ENCODE measurements at regions not wholly inside any gene's neighbourhood (a gene's known extent, or its start where the extent isn't known, plus 50 kb on each side); places are given as distances from the start of the nearest gene placed in this dataset.
"Not testable (repeated sequence)": the region's sequence is repeated elsewhere in the genome, so short reads cannot be mapped to it uniquely, and the experiment has no call there.

DNA sequence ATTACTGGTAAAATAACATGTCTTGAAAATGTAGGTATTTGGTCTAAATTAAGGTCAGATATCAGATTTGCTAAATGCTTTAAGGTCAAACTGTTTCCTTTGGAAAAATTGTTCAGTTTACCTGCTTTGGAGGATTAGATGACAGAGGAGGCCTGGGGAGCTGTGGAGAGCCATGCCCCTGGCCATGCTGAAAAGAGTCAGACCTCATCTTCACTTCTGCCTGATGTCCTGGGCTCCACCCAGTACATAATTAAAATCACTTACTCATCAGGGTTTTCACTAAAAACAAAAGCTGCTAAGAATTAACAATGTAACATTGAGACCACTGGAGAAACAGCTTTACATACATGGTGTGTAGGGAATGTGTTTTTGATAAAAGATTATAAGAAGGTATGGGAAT lies 60.8 kb upstream of the UNC93A start:
- no peak for DNase-seq (ENCODE audit: low spot score)

DNA sequence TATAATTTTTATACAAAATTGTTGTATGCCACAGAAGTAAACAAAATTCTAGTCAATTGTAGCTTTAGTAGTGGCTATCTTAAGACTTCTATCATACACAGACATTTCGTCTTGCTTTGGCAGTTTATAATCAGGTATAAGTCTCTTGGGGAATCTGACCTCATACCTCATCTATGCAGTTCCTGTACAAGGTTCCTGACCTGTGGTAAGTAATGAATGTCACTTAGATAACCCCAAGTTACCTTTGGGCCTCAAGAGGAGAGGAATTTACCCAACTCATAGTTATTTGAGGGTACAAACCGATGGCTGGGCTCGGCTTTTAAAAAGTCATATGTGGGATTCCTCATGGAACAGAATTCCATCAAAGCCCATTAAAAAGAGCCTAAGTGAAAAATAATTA lies 58.8 kb upstream of the UNC93A start:
- DNase-seq (ENCODE audit: low spot score), result no peak

- DNase-seq (ENCODE audit: low spot score), result no peak
Measured at GRCh38 chr6:167233490-167233889, 57.6 kb upstream of the UNC93A start.

GRCh38 chr6:167234576-167234975 lies 56.5 kb upstream of the UNC93A start:
- DNase-seq (ENCODE audit: low spot score), result not testable (repeated sequence)

- no peak for DNase-seq (ENCODE audit: low spot score)
Measured at GRCh38 chr6:167235005-167235404, 56.1 kb upstream of the UNC93A start.

DNA sequence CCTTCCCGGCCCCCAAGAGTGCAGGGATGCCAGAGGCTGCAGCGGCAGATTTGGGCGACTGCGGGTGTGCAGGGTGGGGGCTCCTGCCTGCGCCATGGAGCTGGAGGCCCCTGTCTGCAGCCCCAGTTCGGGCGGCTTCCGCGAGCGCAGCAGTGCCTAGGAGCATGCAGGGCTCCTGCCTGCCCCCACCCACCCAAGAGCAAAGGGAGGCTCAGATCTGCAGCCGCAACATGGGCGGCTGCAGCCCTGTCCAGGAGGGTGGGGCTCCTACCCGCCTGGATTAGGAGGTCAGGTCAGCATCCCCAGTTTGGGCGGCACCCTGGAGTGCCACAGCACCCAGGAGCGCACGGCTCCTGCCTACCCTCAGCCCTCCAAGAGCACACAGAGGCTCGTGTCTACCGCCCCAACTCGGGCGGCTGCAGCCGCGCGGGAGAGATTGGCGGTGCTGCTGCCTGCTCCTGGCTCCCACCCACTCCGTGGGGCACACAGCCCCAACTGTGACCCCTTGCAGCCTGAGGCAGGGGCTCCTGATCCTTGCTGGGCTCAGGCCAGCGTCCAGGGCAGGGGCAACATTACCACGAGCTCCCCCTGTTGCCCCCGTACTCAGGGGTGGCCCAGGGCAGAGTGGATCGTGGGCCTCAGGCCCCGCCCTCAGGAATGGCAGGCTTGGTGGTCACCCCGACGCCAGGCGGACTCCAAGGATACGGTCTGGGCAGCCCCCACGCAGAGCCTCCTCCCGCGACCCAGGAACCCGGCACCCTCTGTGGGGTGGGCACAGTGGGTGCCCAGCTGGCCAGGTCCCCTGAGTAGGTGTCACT lies 55.5 kb upstream of the UNC93A start:
- DNase-seq (ENCODE audit: low spot score), result no peak

- no peak for DNase-seq (ENCODE audit: low spot score)
Measured at GRCh38 chr6:167236239-167236571, 54.9 kb upstream of the UNC93A start.

- DNase-seq (ENCODE audit: low spot score), result no peak
Measured at GRCh38 chr6:167237438-167238145, 53.5 kb upstream of the UNC93A start.

GRCh38 chr6:167238146-167238693 lies 52.9 kb upstream of the UNC93A start:
- peak; percentile 58 for DNase-seq (ENCODE audit: low spot score)

- peak; percentile 68 for DNase-seq (ENCODE audit: low spot score)
Measured at GRCh38 chr6:167238694-167239467, 52.2 kb upstream of the UNC93A start.

GRCh38 chr6:167239470-167239869 lies 51.6 kb upstream of the UNC93A start:
- not testable (repeated sequence) for DNase-seq (ENCODE audit: low spot score)

DNA sequence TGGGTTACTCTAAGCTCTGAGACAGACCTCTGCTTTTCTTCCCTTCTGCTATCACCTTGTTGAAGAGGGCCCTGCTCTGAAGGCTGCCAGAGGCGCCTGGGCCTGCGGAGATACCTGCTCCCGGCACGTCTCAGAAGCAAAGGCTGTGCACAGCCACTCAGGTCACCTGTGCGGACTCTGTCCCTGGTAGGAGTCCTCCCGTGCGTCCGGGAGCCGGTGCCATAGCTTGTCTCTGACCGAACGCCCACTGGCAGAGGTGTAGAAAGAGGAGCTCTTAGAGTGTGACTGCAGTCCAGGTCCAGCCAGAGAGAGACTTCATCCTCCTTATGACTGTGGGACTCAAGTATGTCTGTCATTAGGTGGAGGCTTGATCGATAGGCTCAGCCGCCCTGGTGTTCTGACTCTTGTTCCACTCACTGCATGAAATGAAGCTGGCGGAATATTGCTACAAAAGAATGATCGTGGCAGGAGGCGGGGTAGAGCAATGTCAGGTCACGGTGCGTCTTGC lies 51.0 kb upstream of the UNC93A start:
- no peak for DNase-seq (ENCODE audit: low spot score)

All from HuH-7 (cell line).